ENCODE measurements at regions not wholly inside any gene's neighbourhood (a gene's known extent, or its start where the extent isn't known, plus 50 kb on each side); places are given as distances from the start of the nearest gene placed in this dataset.
A peak's percentile ranks its signal among the peaks of the same experiment; 100 is the strongest.

DNA sequence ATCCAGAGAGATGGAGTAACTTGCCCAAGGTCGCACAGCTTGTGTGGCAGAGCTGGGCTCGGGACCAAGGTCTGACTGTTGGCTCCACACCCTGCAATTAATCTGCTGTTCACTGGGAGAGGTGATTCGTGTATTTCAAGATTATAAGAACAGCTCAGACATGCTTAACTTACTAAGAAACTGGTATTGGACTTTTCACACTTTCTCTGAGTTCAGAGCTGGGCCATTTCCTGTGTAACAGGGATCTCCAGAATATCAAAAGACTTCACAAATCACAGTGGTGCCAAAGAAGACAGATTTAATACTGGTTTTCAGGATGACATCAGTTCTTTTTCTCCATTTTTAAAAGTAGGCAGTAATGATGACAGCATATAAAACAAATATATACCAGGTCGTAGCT is 156.8 kb upstream of the UBE2E1 start:
- H3K4me3 ChIP-seq (replicated peaks; ENCODE audit: low read depth, low read length), result no peak overlapping the region
- no peak for DNase-seq (ENCODE audit: low read depth)
- TF ChIP-seq, protein P1, sequence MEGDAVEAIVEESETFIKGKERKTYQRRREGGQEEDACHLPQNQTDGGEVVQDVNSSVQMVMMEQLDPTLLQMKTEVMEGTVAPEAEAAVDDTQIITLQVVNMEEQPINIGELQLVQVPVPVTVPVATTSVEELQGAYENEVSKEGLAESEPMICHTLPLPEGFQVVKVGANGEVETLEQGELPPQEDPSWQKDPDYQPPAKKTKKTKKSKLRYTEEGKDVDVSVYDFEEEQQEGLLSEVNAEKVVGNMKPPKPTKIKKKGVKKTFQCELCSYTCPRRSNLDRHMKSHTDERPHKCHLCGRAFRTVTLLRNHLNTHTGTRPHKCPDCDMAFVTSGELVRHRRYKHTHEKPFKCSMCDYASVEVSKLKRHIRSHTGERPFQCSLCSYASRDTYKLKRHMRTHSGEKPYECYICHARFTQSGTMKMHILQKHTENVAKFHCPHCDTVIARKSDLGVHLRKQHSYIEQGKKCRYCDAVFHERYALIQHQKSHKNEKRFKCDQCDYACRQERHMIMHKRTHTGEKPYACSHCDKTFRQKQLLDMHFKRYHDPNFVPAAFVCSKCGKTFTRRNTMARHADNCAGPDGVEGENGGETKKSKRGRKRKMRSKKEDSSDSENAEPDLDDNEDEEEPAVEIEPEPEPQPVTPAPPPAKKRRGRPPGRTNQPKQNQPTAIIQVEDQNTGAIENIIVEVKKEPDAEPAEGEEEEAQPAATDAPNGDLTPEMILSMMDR (IDR thresholded peaks at IDR 0.05; ENCODE audit: low read length, missing control alignments), result no peak

GRCh38 chr3:23649448-23649847 is 156.3 kb upstream of the UBE2E1 start:
- DNase-seq (ENCODE audit: low read depth), result no peak
- TF ChIP-seq, protein P1 (IDR thresholded peaks at IDR 0.05; ENCODE audit: low read length, missing control alignments), result no peak
- no peak overlapping the region for H3K4me3 ChIP-seq (replicated peaks; ENCODE audit: low read depth, low read length)

DNA sequence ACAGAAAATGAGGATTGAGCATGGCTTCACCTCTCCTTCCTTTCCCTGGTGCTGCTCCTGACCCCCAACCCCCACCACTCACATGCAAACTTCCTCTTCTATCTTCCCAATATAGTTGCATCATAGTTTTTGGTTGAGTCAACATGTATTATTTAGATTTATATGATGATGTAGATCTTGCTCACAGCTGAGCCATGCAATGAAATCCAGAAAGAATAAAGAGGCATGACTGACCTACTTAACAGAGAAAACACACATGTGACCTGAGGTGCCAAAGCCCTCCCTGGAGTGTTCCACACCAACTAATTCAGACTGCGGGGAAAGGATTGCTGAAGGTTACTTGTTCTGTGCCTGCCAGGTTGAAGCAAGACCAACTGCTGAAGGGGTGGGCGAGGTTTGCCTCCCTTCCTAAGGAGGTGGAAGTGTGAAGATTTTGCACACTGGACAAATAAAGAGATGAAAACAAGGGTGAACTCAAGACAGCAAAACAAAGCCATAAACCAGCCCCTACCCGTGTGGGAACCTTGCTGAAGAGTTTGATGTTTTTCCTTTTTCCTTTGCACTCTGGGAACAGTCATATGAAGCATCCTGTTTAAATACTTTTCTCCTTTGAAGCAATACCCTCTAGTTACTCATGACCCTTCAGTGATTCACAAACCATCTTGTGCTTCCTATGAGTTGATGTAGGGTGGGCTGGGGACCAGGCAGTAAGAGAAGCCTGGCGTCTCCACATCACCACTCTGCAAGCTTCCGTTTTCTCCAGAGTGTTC is 155.2 kb upstream of the UBE2E1 start:
- H3K4me3 ChIP-seq (replicated peaks; ENCODE audit: low read depth, low read length), result no peak overlapping the region
- DNase-seq (ENCODE audit: low read depth), result peak; percentile 78

GRCh38 chr3:23653647-23654525 is 151.9 kb upstream of the UBE2E1 start:
- no peak overlapping the region for H3K4me3 ChIP-seq (replicated peaks; ENCODE audit: low read depth, low read length)
- DNase-seq (ENCODE audit: low read depth), result no peak
- TF ChIP-seq, protein P1 (IDR thresholded peaks at IDR 0.05; ENCODE audit: low read length, missing control alignments), result no peak

More for the DNA sequence above, 155.2 kb upstream of the UBE2E1 start:
- TF ChIP-seq, protein P1 (IDR thresholded peaks at IDR 0.05; ENCODE audit: low read length, missing control alignments), result no peak

DNA sequence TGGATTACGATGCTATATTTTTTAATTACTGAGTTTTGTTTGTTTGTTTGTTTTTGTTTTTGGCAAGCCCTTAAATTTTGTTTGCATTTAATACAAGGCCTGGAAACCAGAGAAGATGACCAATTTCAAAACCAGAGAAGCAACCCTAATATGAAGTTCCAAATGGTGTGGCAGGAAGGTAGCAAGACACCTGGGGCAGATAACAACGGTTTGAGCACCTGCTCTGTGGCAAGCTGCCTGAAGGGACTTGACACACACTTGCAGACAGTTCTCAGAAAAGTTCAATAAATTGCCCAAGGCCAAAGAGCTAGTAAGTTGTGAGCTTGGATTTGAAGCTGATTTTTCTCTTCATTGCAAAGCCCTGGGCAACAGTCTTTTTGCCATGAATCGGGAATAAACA is 151.2 kb upstream of the UBE2E1 start:
- H3K4me3 ChIP-seq (replicated peaks; ENCODE audit: low read depth, low read length), result no peak overlapping the region
- TF ChIP-seq, protein P1 (IDR thresholded peaks at IDR 0.05; ENCODE audit: low read length, missing control alignments), result no peak
- DNase-seq (ENCODE audit: low read depth), result no peak

DNA sequence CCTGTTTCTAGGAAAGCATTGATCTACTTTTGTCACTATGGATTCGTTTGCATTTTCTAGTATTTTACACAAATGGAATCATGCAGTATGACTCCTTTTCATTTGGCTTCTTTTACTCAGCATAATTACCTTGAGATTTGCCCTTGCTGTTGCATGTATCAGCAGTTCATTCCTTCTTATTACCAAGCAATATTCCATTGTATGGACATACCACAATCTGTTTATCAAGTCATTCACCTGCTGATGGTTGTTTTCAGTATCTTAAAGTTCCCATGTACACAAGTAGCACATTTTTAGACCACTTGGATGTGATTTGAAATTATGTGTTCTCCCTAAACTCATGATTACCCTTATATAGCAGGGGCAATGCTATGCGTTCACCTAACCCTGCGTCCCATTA is 150.0 kb upstream of the UBE2E1 start:
- DNase-seq (ENCODE audit: low read depth), result no peak
- TF ChIP-seq, protein P1 (IDR thresholded peaks at IDR 0.05; ENCODE audit: low read length, missing control alignments), result no peak
- H3K4me3 ChIP-seq (replicated peaks; ENCODE audit: low read depth, low read length), result no peak overlapping the region

Data from fibroblast of pulmonary artery (primary cell).